Stimulated activated CD8-positive, alpha-beta memory T cell treated with anti-CD3 and anti-CD28 coated beads, Interleukin-4, amount 100 ng/mL, for 1 hour (primary cell): ENCODE measurements at regions not wholly inside any gene's neighbourhood (a gene's known extent, or its start where the extent isn't known, plus 50 kb on each side); places are given as distances from the start of the nearest gene placed in this dataset.

ENCODE experiments used
- DNase-seq, 2 donors: peaks; one replicate each; pipeline ENCODE4 v3.0.0-alpha.2; 2020; ENCODE audit warnings: low read depth in 2 of 2, low spot score in 1 of 2

DNA sequence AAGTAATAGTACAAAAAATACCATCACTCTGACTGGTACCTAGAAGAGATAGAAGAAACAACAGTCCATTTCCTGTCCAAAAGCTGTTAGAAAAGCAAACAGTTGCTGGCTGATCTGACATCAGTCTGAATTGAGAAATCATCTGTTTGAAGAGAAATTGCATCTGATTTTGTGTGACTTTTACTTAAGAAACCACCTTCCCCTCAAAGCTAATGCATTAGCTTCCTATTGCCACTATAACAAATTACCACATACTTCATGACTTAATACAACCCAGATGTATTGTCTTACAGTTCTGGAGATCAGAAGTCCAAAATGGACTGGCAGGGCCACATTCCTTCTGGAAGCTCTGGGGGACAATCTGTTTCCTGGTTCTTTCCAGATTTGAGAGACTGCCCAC is 385.9 kb upstream of the TLE4 start:
- DNase-seq: no peak

DNA sequence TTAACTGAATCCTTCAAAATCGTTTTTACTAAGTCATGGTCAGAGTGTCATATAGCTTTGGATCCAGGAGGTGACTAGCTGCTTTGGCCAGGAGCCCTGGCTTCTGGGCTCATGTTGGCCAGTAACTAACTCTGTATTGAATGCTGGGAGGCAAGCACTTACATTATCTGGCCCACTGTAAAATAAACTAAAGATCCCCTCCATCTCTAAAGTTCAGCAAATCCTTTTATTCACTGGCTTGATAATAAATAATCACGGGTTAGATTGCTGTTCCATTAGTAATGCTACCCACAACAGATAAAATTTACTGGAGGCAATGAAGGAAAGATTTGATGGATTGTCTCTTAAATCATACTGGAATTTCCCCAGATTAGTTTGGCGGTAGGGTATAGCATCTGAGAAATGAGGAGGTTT is 382.2 kb upstream of the TLE4 start:
- no peak for DNase-seq

DNA sequence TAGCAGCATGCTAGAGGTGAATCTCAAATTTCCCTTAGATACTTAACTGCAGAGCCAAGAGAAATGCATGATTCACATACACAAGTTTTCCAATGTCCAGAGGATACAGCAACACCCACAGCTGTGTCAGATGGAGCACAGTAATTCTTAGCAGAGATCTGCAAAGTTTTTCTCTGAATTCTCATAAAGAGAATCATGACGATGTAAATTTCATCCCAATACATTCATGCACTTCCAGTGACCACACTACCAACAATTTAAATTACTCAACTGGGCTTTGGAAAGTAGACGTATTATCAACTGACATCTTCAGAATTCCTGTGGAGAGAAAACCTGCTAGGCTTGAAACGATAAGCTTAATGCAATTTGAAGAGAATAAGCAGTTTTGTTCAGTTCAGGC is 378.8 kb upstream of the TLE4 start:
- no peak for DNase-seq

DNA sequence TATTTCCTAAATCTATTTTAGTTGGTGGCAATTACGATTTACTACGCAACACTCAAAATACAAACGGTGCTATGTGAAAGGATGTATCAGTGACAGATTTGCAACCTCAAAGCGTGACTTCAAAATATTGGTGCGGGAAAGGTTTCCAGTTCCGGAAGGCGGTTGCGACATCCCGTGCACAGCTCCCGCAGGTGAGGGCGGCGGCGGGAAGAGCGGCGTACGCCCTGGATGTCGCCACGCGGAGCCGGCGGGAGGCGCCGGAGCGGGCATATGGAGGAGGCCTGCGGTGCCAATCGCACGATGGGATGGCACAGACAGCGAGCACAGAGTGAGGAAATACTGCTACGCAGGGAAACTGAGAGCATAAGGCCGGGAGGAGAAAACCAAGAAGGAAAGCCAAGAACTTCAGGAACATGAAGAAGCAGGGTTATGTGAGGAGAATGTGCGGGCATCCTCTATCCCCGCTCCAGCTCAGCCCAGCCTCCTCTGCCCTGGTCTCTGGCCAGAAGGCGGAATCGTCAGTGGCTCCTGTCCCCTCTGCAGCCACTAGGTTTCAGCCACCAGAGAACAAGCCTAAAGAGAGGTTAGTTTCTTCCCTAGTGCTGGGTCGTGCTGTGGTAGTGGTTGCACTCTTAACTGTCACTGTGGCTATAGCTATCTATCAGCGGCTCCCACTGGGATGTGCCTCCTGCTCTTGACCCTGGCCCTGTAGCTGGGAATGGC is 378.1 kb upstream of the TLE4 start:
- no peak for DNase-seq

DNA sequence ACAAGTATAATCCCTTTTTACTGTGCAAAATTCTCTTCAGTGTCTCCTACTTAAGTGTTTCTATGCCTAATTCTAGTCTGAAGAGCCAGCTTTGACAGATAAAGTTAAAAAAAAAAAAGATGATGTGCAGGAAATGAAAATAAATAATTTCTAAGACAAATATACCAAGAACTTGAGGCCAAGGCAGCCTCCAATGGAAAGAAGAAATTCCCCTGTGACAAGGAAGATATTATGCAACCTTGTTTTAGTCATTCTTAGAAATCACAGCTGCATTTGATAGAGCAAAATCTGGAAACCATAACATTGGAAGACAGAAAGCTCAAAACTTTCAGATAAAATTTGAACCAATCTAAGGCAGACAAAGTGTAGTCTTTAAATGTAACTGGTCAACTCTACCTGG is 375.9 kb upstream of the TLE4 start:
- no peak for DNase-seq

DNA sequence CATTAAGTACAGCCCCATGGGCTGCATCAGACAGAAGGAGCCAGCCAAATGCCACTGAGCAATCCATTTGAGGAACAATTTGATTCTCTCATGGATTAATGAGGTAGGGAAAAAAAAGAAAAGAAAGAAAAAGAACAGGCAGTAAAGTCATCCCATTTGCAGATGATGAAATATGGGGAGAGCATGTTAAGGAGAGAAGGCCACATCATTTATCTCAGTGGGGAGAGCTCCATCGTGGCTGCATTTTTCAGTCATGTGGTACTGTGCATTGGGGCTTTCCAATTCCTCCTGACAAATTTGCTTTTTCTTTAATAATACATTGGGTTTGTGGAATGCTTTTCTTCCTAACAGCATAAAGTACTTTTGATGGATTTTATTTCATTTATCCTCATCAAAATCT is 375.2 kb upstream of the TLE4 start:
- DNase-seq: no peak

DNA sequence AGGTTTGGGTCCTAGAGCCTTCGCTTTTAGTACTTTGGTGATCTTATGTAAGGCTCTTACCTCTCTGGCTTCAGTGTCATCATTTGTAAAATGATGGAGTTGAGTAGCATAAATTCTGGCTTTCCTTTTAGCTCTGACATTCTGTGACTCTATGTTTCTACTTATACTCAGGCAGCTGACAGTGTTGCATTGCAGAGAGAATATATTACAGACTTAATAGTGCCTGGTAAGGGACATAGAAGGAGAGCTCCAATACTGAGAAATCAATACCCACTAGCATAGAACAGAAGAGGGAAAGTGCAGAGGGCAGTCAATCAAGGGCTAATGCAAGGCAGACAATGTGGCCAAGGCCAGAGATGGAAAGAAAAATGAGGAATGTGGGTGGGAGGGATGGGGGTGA is 371.4 kb upstream of the TLE4 start:
- no peak for DNase-seq

DNA sequence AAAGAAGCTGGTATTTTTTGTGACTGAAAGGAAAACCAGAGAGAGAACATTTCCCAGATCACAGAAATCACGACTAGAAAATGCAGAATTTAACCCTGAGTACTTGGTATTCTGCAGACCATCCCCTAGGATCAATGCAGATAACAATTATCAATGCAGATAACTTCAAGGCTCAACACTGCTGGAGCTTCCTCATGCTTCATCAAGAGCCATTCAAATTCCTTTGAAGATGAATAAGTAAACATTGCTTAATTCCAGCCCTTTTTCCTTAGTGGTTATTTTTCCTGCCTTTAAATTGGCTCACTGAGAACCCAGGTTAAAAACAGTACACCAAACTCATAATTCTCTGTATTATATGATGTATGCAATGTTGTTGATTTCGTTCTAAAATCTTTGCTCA is 370.1 kb upstream of the TLE4 start:
- DNase-seq: no peak

DNA sequence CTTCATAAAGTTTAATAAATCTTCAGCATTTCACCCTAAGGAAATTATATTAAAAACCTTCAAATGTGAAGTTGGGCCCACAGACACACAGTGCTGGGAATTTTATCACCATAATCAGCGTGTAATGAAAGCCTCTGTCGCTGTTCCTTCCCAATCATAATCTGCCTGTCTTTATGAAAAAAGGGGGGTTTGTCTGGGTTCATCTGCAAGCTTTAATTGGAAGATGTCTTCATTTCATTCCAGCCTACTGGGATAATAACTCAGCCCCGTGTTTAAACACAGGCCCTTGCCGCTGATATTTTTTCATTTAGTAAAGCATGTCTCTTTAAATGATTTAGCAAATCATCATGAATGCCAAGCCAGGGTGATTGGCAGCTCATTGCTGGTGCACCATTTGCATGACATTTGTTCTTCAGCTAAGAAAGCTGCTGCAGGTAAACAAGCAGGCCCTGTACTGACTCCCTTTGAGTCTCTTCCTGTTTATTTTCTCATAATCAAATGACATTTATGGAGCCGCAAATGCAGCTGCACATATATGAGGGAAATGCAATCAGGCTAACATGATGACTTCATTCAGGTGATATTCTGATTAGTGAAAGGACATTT is 362.9 kb upstream of the TLE4 start:
- no peak for DNase-seq

DNA sequence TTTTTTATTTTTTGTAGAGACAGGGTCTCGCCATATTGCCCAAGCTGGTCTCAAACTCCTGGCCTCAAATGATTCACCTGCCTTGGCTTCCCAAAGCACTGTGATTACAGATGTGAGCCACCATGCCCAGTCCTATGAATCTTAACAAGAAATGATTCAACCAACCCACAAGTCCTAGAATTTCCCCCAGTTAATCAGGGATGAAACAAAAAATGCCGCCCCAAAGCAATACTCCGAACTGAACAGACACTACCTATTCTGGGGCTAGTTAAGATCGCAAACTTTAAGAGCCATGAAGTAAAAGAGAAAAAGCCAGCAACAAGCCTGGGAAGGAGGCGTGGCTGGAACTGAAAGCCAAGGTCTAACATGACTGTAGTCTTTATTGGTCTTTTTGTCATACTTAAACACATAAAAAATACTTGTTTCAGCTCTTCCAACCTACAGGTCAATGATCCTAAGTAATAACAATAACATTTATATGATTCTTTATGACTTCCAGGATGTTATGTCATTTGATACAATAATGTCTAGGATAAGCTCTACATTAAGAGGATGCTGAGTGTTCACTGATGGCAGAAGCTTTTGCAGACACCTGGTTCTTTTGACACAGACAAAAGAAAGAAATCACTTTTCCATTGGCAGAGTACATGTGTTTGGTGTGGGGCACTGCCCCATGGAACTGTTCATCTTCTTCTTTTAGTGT is 361.1 kb upstream of the TLE4 start:
- DNase-seq: no peak

DNA sequence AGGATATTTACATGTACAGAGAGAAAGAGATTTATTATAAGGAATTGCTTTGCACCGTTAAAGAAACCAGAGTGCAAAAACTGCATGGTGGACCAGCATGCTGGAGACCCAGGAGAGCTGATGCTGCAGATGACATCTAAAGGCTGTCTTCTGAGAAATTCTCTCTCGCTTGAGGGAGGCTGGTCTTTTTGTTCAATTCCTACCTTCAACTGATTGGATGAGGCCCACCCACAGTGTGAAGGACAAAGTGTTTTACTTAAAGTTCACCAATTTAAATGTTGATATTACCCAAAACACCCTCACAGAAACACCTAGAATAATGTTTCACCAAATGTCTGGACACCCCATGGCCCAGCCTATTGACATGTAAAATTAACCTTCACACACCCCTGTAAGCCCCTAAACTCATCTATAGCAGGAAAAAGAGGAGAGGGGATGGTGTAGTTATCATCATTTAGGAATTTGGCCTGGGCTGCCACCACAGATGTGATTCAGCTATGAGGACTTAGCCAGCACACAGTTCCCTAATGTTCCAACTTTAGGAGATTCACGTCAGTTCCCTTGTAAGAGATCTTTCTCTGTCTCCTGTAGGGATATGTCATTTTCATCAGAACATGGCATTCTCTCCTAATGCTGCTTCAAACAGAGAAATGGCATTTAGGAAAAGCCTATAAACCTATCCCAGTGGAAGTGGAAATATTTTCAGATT is 358.2 kb upstream of the TLE4 start:
- no peak for DNase-seq

DNA sequence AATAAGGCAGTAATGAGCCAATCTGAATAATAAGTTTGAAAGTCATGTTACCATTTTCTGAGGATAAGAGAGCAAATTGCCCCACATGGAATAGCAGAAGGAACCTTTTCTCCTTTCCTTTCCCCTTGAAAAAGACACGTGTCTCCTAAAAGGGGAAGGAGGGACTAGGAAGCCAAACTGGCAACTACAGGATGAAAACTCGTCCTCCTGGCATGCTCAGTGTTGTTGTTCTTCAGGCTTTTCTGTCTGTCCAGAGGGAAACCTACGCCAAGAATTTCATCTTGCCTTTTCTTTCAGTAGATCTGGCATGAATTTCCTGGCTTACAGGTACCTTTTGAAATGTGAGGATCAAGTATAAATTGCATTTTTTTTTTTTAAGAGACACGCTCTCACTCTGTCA is 355.9 kb upstream of the TLE4 start:
- DNase-seq: no peak

DNA sequence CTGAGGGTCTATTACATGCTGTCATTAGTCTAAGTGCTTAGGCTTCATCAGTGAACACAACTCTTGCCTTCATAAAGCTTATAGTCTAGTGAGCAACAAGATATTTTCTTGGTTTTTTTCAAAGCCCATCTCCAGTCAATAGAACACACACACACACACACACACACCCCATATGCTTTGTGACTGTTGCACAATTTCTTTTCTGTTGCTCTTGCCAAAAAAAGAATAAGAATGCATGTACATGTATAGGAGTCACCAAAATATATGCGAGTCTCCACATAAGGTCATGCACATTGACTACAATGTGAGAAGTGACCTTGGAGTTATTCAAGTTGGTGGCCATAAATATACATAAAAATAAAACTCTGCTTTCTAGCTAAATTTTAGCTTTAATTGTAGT is 351.5 kb upstream of the TLE4 start:
- DNase-seq: no peak

DNA sequence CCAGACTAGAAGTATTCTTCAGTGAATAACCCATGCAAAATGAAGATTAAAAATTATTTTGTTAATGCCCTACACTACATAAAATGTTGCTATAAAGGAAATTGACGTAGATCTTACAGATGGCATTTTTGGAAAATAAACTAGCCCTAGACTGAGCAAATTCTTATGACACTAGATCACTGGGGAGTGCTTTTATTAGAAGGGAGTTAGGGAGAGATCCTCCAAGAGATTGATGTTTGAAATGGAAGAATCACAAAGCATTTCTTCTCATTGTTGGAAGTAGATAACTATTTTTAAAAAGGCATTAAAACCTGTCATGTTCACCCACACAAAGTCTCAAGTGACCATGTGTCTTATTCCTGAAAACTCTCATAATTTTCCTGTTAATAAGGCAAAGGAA is 351.1 kb upstream of the TLE4 start:
- DNase-seq: no peak

DNA sequence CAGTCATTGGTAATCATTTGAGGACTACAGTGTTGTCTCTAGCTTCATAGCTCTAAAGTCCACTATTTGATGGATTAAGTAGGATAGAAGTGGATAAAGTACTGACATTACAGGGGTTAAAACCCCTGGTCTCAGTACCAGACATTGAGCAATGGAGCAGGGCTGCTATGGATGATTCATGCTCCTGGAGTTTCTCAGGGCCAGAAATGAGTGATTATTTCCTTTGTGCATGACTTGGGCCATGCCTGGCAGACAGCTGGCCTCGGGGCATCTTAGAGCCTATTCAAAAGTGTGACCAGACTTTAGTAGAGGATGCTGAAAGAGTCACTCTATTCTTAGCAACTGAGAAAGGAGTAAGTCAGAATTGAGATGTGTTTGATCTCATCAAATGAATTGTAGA is 350.7 kb upstream of the TLE4 start:
- no peak for DNase-seq

DNA sequence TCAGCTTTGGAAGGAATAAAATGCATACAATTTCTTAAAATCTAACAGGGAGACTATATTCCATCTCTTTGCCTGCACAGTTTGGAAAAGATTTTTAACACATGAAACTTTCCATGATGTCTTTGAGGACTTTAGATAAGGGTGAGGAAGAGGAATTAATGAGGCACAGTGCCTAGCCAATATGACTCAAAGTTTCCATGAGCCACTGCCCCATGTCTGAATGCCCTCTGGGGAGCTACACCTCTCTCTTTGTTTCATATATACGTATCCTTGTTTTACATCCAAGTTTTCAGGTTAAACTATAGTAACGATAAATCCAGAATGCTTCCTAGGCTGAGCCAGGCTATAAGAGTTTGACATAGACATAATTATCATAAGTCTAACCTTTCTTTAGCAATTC is 349.3 kb upstream of the TLE4 start:
- DNase-seq: no peak

DNA sequence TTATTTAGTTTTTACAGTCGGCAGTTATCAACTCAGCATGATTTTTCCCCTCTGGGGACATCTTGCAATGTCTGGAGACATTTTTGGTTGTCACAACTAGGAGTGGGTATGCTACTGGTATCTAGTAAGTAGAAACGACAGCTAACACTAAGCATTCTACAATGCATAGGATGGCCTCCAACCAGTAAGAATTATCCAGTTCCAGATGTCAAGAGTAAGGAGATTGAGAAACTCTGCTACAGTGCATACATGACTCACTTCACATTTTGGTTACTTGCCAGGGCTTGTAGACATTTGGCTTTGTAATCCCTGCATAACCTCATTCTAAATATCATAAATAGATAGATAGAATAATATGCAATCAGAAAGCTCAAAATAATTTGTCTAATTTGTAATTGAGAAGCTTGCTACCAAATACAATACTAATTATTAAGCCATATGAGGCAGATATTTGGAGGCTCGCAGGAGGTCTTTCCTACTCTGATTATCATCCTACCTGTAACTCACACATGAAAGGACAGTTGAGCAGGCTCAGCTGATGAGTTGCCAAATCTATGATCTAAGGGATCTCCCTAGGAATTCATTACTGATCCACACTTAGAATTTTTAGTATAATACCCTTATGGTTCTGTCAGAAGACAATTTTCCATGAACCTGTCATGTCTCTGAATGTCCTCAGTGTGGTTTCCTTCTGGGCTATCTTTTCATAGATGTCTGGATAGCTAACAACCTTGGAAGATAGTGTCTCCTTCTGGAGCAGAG is 346.9 kb upstream of the TLE4 start:
- DNase-seq: no peak

DNA sequence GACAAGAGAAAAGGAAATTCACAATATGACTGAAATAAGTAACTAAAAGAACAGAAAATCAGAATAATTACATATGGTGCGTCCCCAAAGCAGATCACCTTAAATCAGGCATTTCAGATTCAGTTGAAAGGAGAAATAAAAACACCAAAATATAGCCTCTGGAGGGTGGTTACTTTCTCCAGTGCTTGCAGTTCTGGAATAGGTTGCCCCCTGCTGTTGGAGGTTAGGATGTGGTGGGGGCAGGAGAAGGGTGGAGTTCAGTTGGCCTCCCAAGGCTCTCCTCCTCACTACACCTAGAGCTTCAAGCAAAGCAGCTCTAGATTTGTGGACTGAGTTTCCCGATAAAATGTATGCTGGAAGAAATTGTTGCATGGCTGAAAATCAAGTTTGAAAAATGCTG is 338.2 kb upstream of the TLE4 start:
- no peak for DNase-seq

DNA sequence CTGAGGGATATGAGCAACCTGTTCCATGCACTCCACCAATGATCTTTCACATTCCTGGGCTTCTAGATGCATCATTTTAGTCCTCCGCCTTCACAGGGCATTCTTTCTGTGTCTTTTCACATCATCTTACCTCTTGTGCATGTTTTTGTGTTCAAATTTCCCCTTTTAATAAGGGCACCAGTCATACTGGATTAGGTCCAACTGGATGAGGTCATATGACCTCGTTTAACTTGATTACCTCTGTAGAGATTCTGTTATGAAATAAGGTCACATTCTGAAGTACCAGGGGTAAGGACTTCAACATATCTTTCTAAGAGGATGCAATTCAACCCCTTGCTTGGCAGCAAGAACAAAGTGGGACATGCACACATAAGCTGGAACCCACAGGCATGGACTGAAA is 335.3 kb upstream of the TLE4 start:
- DNase-seq: no peak

DNA sequence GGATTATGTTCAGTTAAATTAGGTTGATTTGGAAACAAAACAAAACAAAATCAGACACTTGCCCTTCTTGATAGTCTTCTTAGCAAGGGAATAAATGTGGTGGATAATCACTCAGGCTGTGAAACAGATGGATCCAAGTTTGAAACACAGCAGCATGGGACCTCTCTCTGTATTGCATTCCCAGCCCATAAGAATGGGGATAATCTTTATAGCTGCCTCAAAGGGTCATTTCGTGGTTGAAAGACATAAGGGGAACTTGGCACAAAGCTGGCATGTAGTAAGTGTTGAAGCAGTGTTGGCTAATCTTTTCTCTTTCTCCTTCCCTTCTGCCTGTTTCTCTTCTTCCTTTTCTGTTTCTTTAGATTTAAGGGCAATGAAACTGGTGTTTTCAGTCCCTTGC is 333.9 kb upstream of the TLE4 start:
- DNase-seq: no peak

DNA sequence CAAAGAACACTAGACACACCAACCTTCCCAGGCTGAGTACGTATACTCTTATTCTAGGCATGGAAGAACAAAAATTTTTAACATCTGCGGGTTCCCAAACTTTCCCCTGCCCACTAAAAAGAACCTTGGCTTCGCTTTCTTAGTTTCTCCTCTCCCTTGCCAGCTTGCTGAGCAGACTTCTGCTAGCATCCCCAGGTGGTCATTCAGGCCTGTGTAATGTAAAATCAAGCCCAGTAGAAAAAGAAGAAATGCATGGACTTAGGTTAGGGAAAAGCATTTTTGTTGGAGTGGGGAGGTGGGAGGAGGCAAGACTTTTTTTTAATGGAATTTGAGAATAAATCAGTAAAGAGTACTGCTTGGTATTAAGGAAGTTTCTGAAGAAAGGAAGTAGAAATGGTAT is 331.0 kb upstream of the TLE4 start:
- no peak for DNase-seq
